ENCODE measurements at regions not wholly inside any gene's neighbourhood (a gene's known extent, or its start where the extent isn't known, plus 50 kb on each side); places are given as distances from the start of the nearest gene placed in this dataset.

GRCh38 chr13:82675024-82675423, 1207.2 kb downstream of the SLITRK1 start:
- Histone ChIP-seq H3K4me3 (replicated peaks; ENCODE audit: insufficient read depth, low read length) (no peak overlapping the region), H3K27ac (replicated peaks) (no peak overlapping the region), H3K27me3 (ENCODE audit: insufficient read depth, poor library complexity, severe bottlenecking) (no peaks in the 10 kb centered on the region)
- DNase-seq (ENCODE audit: low read depth in 1 of 2, low spot score in 1 of 2), result no peak
- TF ChIP-seq GABPA (IDR thresholded peaks at IDR 0.05; ENCODE audit: low read depth) (no peak), SPI1 (IDR thresholded peaks at IDR 0.05; ENCODE audit: borderline replicate concordance, low read depth) (no peak), POLR2AphosphoS5 (IDR thresholded peaks at IDR 0.05; ENCODE audit: low read depth) (no peak)
- TF ChIP-seq, protein P1, sequence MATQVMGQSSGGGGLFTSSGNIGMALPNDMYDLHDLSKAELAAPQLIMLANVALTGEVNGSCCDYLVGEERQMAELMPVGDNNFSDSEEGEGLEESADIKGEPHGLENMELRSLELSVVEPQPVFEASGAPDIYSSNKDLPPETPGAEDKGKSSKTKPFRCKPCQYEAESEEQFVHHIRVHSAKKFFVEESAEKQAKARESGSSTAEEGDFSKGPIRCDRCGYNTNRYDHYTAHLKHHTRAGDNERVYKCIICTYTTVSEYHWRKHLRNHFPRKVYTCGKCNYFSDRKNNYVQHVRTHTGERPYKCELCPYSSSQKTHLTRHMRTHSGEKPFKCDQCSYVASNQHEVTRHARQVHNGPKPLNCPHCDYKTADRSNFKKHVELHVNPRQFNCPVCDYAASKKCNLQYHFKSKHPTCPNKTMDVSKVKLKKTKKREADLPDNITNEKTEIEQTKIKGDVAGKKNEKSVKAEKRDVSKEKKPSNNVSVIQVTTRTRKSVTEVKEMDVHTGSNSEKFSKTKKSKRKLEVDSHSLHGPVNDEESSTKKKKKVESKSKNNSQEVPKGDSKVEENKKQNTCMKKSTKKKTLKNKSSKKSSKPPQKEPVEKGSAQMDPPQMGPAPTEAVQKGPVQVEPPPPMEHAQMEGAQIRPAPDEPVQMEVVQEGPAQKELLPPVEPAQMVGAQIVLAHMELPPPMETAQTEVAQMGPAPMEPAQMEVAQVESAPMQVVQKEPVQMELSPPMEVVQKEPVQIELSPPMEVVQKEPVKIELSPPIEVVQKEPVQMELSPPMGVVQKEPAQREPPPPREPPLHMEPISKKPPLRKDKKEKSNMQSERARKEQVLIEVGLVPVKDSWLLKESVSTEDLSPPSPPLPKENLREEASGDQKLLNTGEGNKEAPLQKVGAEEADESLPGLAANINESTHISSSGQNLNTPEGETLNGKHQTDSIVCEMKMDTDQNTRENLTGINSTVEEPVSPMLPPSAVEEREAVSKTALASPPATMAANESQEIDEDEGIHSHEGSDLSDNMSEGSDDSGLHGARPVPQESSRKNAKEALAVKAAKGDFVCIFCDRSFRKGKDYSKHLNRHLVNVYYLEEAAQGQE (IDR thresholded peaks at IDR 0.05; ENCODE audit: insufficient replicate concordance, low read depth), result no peak
- TF ChIP-seq, protein P2, sequence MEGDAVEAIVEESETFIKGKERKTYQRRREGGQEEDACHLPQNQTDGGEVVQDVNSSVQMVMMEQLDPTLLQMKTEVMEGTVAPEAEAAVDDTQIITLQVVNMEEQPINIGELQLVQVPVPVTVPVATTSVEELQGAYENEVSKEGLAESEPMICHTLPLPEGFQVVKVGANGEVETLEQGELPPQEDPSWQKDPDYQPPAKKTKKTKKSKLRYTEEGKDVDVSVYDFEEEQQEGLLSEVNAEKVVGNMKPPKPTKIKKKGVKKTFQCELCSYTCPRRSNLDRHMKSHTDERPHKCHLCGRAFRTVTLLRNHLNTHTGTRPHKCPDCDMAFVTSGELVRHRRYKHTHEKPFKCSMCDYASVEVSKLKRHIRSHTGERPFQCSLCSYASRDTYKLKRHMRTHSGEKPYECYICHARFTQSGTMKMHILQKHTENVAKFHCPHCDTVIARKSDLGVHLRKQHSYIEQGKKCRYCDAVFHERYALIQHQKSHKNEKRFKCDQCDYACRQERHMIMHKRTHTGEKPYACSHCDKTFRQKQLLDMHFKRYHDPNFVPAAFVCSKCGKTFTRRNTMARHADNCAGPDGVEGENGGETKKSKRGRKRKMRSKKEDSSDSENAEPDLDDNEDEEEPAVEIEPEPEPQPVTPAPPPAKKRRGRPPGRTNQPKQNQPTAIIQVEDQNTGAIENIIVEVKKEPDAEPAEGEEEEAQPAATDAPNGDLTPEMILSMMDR (IDR thresholded peaks at IDR 0.05; ENCODE audit: insufficient read depth, low read length), result no peak

- no peak overlapping the region for H3K4me3 ChIP-seq (replicated peaks; ENCODE audit: insufficient read depth, low read length)
- TF ChIP-seq POLR2AphosphoS5 (IDR thresholded peaks at IDR 0.05; ENCODE audit: low read depth), result no peak
- TF ChIP-seq, protein P1 (IDR thresholded peaks at IDR 0.05; ENCODE audit: insufficient replicate concordance, low read depth), result no peak
- TF ChIP-seq GABPA (IDR thresholded peaks at IDR 0.05; ENCODE audit: low read depth), result no peak
- TF ChIP-seq, protein P2 (IDR thresholded peaks at IDR 0.05; ENCODE audit: insufficient read depth, low read length), result no peak
- TF ChIP-seq SPI1 (IDR thresholded peaks at IDR 0.05; ENCODE audit: borderline replicate concordance, low read depth), result no peak
These were observed 1207.7 kb downstream of the SLITRK1 start for GRCh38 chr13:82674546-82674945.

GRCh38 chr13:82672248-82672647, 1210.0 kb downstream of the SLITRK1 start:
- Histone ChIP-seq H3K27me3 (ENCODE audit: insufficient read depth, poor library complexity, severe bottlenecking) (no peaks in the 10 kb centered on the region), H3K4me3 (replicated peaks; ENCODE audit: insufficient read depth, low read length) (no peak overlapping the region), H3K27ac (replicated peaks) (no peak overlapping the region)
- TF ChIP-seq, protein P2 (IDR thresholded peaks at IDR 0.05; ENCODE audit: insufficient read depth, low read length), result no peak
- TF ChIP-seq, protein P1 (IDR thresholded peaks at IDR 0.05; ENCODE audit: insufficient replicate concordance, low read depth), result no peak
- no peak for TF ChIP-seq GABPA (IDR thresholded peaks at IDR 0.05; ENCODE audit: low read depth)
- TF ChIP-seq SPI1 (IDR thresholded peaks at IDR 0.05; ENCODE audit: borderline replicate concordance, low read depth), result no peak
- no peak for TF ChIP-seq POLR2AphosphoS5 (IDR thresholded peaks at IDR 0.05; ENCODE audit: low read depth)
- no peak for DNase-seq (ENCODE audit: low read depth in 1 of 2, low spot score in 1 of 2)

More at GRCh38 chr13:82674546-82674945, 1207.7 kb downstream of the SLITRK1 start:
- Histone ChIP-seq H3K27me3 (ENCODE audit: insufficient read depth, poor library complexity, severe bottlenecking) (no peaks in the 10 kb centered on the region), H3K27ac (replicated peaks) (no peak overlapping the region)
- no peak for DNase-seq (ENCODE audit: low read depth in 1 of 2, low spot score in 1 of 2)

Data from HL-60 (cell line).